ENCODE measurements at regions not wholly inside any gene's neighbourhood (a gene's known extent, or its start where the extent isn't known, plus 50 kb on each side); places are given as distances from the start of the nearest gene placed in this dataset.

- dilution Hi-C loops (cut with MboI; ENCODE audit: extremely low pct_ligation_motif_present, low sequenced_read_pairs) (no loop called here), intact Hi-C loops (cut with micrococcal nuclease) (no loop called here)
- Histone ChIP-seq H3K4me1 (ENCODE audit: control insufficient read depth, extremely low read depth, insufficient read depth, low read length) (peaks cover 32% of the 10 kb centered on the region), H3K36me3 (ENCODE audit: control insufficient read depth in 2 of 2, extremely low read depth in 1 of 2, insufficient read depth in 2 of 2, low read length in 2 of 2) (no peaks in the 10 kb centered on the region), H3K9me3 (replicated peaks; ENCODE audit: control insufficient read depth, insufficient read depth, low read length) (no peaks in the 10 kb centered on the region), H3K4me3 (replicated peaks in 1 of 3; ENCODE audit: insufficient read depth in 1 of 3, low read depth in 1 of 3, low read length in 3 of 3) (no peak overlapping the region), H3K4me2 (ENCODE audit: insufficient read depth, low read length) (no peak overlapping the region), H3K27me3 (ENCODE audit: control insufficient read depth in 2 of 2, insufficient read depth in 2 of 2, low read length in 2 of 2) (no peaks in the 10 kb centered on the region), H4K20me1 (replicated peaks; ENCODE audit: control insufficient read depth, extremely low read depth, insufficient read depth, low read length) (no peaks in the 10 kb centered on the region), H2AFZ (ENCODE audit: low read depth, low read length) (no peak overlapping the region), H3K9ac (replicated peaks; ENCODE audit: extremely low read depth, insufficient read depth, low read length) (no peak overlapping the region), H3K27ac (ENCODE audit: insufficient read depth, low read depth, low read length) (no peak overlapping the region), H3K9me1 (replicated peaks; ENCODE audit: control insufficient read depth, extremely low read depth, insufficient read depth, low read length) (no peaks in the 10 kb centered on the region), H3K79me2 (ENCODE audit: control insufficient read depth, insufficient read depth, low read length) (no peaks in the 10 kb centered on the region)
- ChIA-PET CTCF (interaction anchor here (1.0 kb wide), 1 partner anchor 193 kb away, joined by 3 read pairs; no protein-coding TSS in a partner anchor), POLR2A (no interaction called here)
- BruUV-seq (replicated peaks): no TSS peak
- FAIRE-seq (no peak), DNase-seq (ENCODE audit: low read depth, low spot score) (no peak)
- TF ChIP-seq GATA2 (IDR thresholded peaks at IDR 0.05; ENCODE audit: insufficient read depth, insufficient read length, low read depth, low read length) (no peak), EZH2 (IDR thresholded peaks at IDR 0.05; ENCODE audit: borderline replicate concordance, low read depth, low read length, severe bottlenecking) (no peak), POLR2AphosphoS5 (IDR thresholded peaks at IDR 0.05; ENCODE audit: insufficient read depth, low read depth, low read length) (no peak), MYC (IDR thresholded peaks at IDR 0.05; ENCODE audit: low read depth, low read length) (no peak)
Observed at GRCh38 chr2:57177176-57177575, 869.4 kb upstream of the VRK2 start.

- DNase-seq (ENCODE audit: low read depth, low spot score) (peak; percentile 90), FAIRE-seq (peak; percentile 74)
- no TSS peak for BruUV-seq (replicated peaks)
- Histone ChIP-seq H3K9me1 (replicated peaks; ENCODE audit: control insufficient read depth, extremely low read depth, insufficient read depth, low read length) (no peaks in the 10 kb centered on the region), H3K9ac (replicated peaks; ENCODE audit: extremely low read depth, insufficient read depth, low read length) (peak overlapping the region; percentile 70), H3K27ac (ENCODE audit: insufficient read depth, low read depth, low read length) (peak overlapping the region; percentile 95), H3K4me1 (ENCODE audit: control insufficient read depth, extremely low read depth, insufficient read depth, low read length) (peaks cover 42% of the 10 kb centered on the region), H4K20me1 (replicated peaks; ENCODE audit: control insufficient read depth, extremely low read depth, insufficient read depth, low read length) (no peaks in the 10 kb centered on the region), H3K27me3 (ENCODE audit: control insufficient read depth in 2 of 2, insufficient read depth in 2 of 2, low read length in 2 of 2) (no peaks in the 10 kb centered on the region), H3K36me3 (ENCODE audit: control insufficient read depth in 2 of 2, extremely low read depth in 1 of 2, insufficient read depth in 2 of 2, low read length in 2 of 2) (no peaks in the 10 kb centered on the region), H3K9me3 (replicated peaks; ENCODE audit: control insufficient read depth, insufficient read depth, low read length) (no peaks in the 10 kb centered on the region), H2AFZ (ENCODE audit: low read depth, low read length) (no peak overlapping the region), H3K4me3 (replicated peaks in 1 of 3; ENCODE audit: insufficient read depth in 1 of 3, low read depth in 1 of 3, low read length in 3 of 3) (no peak overlapping the region), H3K79me2 (ENCODE audit: control insufficient read depth, insufficient read depth, low read length) (no peaks in the 10 kb centered on the region), H3K4me2 (ENCODE audit: insufficient read depth, low read length) (peak overlapping the region; percentile 66)
- TF ChIP-seq JUN (IDR thresholded peaks at IDR 0.05; ENCODE audit: borderline replicate concordance, insufficient read depth, insufficient read length, low read depth): peak; percentile 72
- no peak for TF ChIP-seq MAX (IDR thresholded peaks at IDR 0.05; ENCODE audit: insufficient read depth, insufficient read length)
- TF ChIP-seq FOS (IDR thresholded peaks at IDR 0.05; ENCODE audit: borderline replicate concordance, insufficient read depth, low read length): peak; percentile 53
- peak; percentile 12 for TF ChIP-seq POLR2AphosphoS5 (IDR thresholded peaks at IDR 0.05; ENCODE audit: insufficient read depth, low read depth, low read length)
- no peak for TF ChIP-seq EZH2 (IDR thresholded peaks at IDR 0.05; ENCODE audit: borderline replicate concordance, low read depth, low read length, severe bottlenecking)
- peak; percentile 67 for TF ChIP-seq GATA2 (IDR thresholded peaks at IDR 0.05; ENCODE audit: insufficient read depth, insufficient read length, low read depth, low read length)
- TF ChIP-seq POLR2A (IDR thresholded peaks at IDR 0.05; ENCODE audit: low read depth, low read length): peak; percentile 44
- TF ChIP-seq MYC (IDR thresholded peaks at IDR 0.05; ENCODE audit: low read depth, low read length): no peak
- no peak for TF ChIP-seq CTCF (IDR thresholded peaks at IDR 0.05; ENCODE audit: extremely low read depth in 1 of 2, insufficient read depth in 1 of 2, low read depth in 1 of 2, low read length in 2 of 2)
- ChIA-PET CTCF (interaction anchor here (1.0 to 3.1 kb wide), 2 partner anchors 14 to 997 kb away, joined by 4 to 12 read pairs; partner anchors contain the start of gene CCDC85A), POLR2A (no interaction called here)
- intact Hi-C loops (cut with micrococcal nuclease) (loop anchor here (1.0 to 5.0 kb wide), 3 partner anchors 193 to 993 kb away; no protein-coding TSS in a partner anchor), dilution Hi-C loops (cut with MboI; ENCODE audit: extremely low pct_ligation_motif_present, low sequenced_read_pairs) (no loop called here)
Observed at GRCh38 chr2:57180042-57180567, 866.5 kb upstream of the VRK2 start.

All from endothelial cell of umbilical vein (primary cell).